ENCODE measurements at regions not wholly inside any gene's neighbourhood (a gene's known extent, or its start where the extent isn't known, plus 50 kb on each side); places are given as distances from the start of the nearest gene placed in this dataset.

- TF ChIP-seq CTCF (IDR thresholded peaks at IDR 0.05) (no peak), POLR2A (IDR thresholded peaks at IDR 0.05; ENCODE audit: low read length) (no peak), MAFK (IDR thresholded peaks at IDR 0.05; ENCODE audit: partially characterized antibody) (no peak), CHD4 (IDR thresholded peaks at IDR 0.05; ENCODE audit: borderline replicate concordance) (no peak), POLR2AphosphoS2 (conservative IDR thresholded peaks at IDR 0.05; ENCODE audit: low read length) (no peak), SREBF2 (IDR thresholded peaks at IDR 0.05) (no peak), RFX5 (IDR thresholded peaks at IDR 0.05) (no peak), MAZ (IDR thresholded peaks at IDR 0.05; ENCODE audit: borderline replicate concordance, low read depth, low read length) (no peak), HDAC2 (IDR thresholded peaks at IDR 0.05) (no peak), RAD21 (conservative IDR thresholded peaks at IDR 0.05 in 1 of 2, IDR thresholded peaks at IDR 0.05 in 1 of 2) (no peak), HEYL (CRISPR knock-in tag; IDR thresholded peaks at IDR 0.05) (no peak), CEBPB (IDR thresholded peaks at IDR 0.05) (no peak), HMGXB4 (CRISPR knock-in tag; IDR thresholded peaks at IDR 0.05; ENCODE audit: borderline replicate concordance) (no peak), USF2 (IDR thresholded peaks at IDR 0.05) (no peak)
These were observed 330.2 kb downstream of the S1PR1 start for GRCh38 chr1:101566883-101567538.

All from A549 (cell line).